ENCODE measurements at regions not wholly inside any gene's neighbourhood (a gene's known extent, or its start where the extent isn't known, plus 50 kb on each side); places are given as distances from the start of the nearest gene placed in this dataset.
A peak's percentile ranks its signal among the peaks of the same experiment; 100 is the strongest.

DNA sequence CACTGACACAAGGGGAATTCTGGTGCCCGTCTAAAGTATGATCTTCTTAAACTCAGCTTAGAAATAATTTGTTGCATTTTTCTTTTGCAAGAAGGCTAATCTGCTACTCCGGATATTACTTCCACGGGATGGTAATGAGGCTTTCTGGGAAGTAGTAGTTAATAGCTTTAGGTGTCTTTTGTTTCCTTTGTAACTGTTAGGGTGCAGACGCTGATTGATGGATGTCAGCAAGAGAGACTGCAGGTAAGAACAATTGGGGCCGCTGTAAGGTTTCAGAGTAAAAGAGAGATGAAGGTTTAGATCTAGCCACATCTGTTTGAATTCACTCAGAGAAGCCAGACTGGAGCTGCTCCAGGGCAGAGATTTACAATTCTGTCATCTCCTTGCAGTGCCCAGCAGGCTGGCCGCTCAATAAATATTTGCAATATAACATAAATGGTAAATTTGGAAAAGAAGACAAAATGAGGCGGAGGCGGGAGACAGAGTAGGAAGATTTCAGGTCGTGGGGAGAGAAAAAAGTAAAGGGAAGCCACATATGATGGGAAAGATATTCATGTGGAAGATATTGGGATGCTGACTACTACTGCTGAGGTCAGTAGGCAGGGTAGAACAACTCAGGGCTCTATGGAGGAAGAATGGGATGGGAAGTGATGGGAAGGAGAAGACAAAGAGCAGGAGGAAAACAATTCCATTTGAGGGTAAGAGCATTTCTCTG lies 320.5 kb downstream of the AASDHPPT start:
- no peak overlapping the region; the same call in 1 of the 2 replicates for H3K4me3 ChIP-seq (ENCODE audit: low read length)
- peak; percentile 23 for DNase-seq (ENCODE audit: low read depth)
- TF ChIP-seq, protein P1, sequence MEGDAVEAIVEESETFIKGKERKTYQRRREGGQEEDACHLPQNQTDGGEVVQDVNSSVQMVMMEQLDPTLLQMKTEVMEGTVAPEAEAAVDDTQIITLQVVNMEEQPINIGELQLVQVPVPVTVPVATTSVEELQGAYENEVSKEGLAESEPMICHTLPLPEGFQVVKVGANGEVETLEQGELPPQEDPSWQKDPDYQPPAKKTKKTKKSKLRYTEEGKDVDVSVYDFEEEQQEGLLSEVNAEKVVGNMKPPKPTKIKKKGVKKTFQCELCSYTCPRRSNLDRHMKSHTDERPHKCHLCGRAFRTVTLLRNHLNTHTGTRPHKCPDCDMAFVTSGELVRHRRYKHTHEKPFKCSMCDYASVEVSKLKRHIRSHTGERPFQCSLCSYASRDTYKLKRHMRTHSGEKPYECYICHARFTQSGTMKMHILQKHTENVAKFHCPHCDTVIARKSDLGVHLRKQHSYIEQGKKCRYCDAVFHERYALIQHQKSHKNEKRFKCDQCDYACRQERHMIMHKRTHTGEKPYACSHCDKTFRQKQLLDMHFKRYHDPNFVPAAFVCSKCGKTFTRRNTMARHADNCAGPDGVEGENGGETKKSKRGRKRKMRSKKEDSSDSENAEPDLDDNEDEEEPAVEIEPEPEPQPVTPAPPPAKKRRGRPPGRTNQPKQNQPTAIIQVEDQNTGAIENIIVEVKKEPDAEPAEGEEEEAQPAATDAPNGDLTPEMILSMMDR (conservative IDR thresholded peaks at IDR 0.05; ENCODE audit: low read length), result no peak

DNA sequence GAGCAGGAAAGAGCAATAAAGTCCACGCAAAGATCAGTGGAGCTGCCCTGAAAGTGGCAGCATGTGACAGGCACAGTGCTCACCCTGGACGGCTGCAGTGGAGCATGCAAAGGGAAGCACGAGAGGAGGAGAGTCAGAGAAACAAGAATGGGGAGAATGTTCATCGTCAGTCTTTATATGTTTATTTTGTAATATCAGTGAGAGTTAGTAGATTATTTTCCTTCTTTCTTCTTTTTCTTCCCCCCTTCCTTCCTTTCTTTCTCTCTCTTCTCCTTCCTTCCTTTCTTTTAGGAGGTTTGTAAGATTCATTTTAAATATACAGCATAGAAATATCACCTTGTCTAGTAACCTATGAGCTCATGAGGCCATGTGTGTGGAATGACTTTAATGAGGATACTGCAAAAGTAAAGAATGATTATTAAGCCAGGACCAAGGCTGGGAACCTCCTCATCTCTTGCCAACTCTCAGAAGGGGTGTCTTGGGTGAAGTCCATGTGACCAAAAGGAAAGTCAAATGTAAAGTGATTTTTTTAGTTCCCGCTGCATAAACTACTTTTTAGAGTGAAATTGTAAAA lies 321.1 kb downstream of the AASDHPPT start:
- H3K4me3 ChIP-seq (ENCODE audit: low read length), result peak overlapping the region; percentile 3
- TF ChIP-seq, protein P1 (conservative IDR thresholded peaks at IDR 0.05; ENCODE audit: low read length), result no peak
- peak; percentile 39 for DNase-seq (ENCODE audit: low read depth)

DNA sequence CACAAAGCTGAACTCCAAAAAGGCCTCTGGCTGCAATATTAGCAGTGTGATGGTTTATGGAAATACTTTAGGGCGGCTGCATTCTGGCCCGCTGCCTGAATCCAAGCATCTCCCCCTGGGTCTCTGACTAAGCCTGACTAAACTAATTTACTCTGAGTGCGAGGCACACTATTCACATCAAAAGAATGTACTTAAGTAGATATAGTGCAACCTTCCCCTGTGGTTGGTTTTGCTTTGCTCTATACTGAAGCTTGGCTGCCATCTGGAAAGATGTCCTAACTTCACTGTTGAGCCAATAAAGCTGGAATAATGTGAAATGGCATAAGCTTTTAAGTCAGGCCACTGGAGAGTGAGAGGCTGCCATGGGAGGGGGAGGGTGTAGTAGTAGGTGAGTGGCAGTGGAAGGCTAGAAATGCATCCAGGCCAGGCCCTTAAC lies 321.6 kb downstream of the AASDHPPT start:
- TF ChIP-seq, protein P1 (conservative IDR thresholded peaks at IDR 0.05; ENCODE audit: low read length), result no peak
- DNase-seq (ENCODE audit: low read depth), result peak; percentile 100
- peak overlapping the region; percentile 3; the same call in 1 of the 2 replicates for H3K4me3 ChIP-seq (ENCODE audit: low read length)

DNA sequence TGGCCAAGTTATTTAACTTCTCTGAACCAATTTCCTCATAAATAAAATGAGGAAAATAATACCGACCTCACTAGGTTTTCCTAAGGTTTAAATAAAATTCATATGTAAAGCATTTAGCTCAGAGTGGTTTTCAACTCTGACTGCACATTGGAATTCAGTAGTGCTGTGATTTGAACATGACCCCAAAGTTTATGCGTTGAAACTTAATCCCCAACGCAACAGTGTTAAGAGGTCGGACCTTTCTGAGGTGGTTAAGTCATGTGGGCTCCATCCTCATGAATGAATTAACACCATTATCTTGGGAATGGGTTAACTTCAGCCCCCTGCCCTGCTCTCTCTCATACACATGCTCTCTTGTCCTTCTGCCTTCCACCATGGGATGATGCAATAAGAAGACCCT lies 322.2 kb downstream of the AASDHPPT start:
- no peak for DNase-seq (ENCODE audit: low read depth)

DNA sequence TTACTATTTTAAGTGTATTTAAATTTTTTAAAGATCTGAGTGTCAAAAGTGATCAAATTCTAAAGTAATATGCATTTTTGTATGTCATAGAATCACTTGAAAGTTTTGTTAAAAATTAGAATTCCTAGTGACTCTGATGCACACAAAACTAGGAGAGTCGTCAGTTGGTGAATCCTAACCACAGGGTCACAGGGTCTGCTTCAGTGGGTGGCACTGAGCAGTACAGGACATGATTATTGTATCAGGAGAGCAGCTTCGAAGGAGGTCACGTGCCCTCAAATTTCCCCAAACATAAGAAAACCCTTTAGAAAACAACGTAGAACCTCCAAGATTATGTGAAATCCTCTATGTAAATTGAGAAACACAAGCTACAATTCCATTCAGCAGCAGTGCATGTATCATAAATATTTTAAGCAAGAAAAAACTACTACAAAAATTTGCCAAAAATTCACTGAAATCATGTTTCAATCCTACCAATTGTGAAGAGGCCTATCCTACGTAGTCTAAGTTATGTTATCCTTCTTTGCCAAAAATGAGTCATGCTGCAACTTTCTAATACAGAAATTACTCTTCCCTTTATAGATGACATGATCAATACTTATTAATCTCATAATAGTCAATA lies 323.6 kb downstream of the AASDHPPT start:
- TF ChIP-seq, protein P1 (conservative IDR thresholded peaks at IDR 0.05; ENCODE audit: low read length), result no peak
- H3K4me3 ChIP-seq (ENCODE audit: low read length), result no peak overlapping the region

More for the DNA sequence above, 322.2 kb downstream of the AASDHPPT start:
- no peak overlapping the region for H3K4me3 ChIP-seq (ENCODE audit: low read length)
- TF ChIP-seq, protein P1 (conservative IDR thresholded peaks at IDR 0.05; ENCODE audit: low read length), result no peak

DNA sequence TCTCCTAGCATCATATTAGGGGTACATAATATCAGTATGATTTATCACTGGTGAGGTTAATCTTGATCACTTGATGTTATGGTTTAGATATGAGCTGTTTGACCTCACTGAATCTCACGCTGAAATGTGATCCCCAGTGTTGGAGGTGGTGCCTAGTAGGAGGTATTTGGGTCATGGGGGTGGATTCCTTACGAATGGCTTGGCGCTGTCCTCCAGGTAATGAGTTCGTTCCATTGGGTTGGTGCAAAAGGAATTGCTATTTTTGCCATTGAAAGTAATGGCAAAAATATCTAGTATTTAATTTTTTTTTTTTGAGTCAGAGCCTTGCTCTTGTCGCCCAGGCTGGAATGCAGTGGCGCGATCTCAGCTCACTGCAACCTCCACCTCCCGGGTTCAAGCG lies 326.3 kb downstream of the AASDHPPT start:
- H3K4me3 ChIP-seq (ENCODE audit: low read length), result no peak overlapping the region
- DNase-seq (ENCODE audit: low read depth), result no peak
- TF ChIP-seq, protein P1 (conservative IDR thresholded peaks at IDR 0.05; ENCODE audit: low read length), result no peak

More for the DNA sequence above, 323.6 kb downstream of the AASDHPPT start:
- peak; percentile 31 for DNase-seq (ENCODE audit: low read depth)

Data from AG10803 (cell line).